ENCODE measurements at regions not wholly inside any gene's neighbourhood (a gene's known extent, or its start where the extent isn't known, plus 50 kb on each side); places are given as distances from the start of the nearest gene placed in this dataset.
"Not testable (repeated sequence)": the region's sequence is repeated elsewhere in the genome, so short reads cannot be mapped to it uniquely, and the experiment has no call there.

GRCh38 chr11:71182791-71183677, 69.3 kb downstream of the SHANK2 start:
- no peak for DNase-seq (ENCODE audit: low read depth in 2 of 2)

DNA sequence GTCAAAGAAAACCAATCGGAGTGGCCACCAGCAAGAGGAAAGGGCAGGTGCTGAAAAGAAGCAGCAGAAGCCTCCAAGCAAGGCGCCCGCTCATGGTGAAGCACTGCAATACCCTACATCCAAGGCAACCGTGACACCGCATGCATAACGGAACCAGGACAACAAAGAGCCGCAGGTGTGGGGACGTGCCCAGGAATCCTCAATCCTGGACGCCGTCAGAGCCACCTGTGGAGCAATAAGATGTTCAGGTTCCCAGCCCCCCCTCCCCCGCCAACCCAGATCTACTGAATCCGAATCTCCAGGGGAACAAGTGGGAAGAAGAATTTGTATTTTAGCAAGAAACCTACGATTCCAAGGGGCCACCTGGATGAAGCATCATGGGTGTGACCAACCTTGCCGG, 70.8 kb downstream of the SHANK2 start:
- DNase-seq (ENCODE audit: low read depth in 2 of 2), result no peak

- DNase-seq (ENCODE audit: low read depth in 2 of 2), result no peak
These were observed 71.5 kb downstream of the SHANK2 start for GRCh38 chr11:71180694-71181470.

DNA sequence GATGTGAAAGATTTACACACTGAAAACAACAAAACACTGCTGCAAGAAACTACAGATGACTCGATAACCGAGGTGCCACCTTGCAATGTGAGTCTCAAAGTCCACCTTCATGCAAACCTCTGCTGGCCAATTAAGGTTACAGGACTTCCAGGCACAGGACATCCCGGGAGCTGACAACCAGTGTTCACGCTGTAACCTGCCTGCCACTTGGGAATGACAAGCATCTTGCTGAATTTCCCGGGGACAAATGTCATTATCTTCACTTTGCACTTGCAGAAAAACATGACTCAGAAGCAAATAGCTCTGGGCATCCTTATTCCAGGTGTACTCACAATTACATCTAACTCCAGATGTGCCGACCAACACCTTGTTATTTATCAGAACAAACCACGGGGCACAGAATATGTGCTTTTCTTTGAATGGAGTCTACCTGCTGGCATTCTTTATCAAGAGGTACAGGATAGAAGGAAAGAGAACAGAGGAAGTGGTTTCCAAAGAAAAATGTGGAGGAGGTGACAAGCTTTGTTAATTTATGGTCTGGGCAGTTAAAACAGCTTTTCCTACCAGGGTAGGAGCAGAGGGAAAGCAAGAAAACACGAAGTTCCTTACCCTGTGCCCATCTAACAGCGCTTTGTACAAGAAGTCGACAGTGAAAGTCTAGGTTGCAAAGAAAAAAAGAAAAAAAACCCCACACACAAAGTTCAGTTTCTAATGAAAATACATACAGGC, 72.3 kb downstream of the SHANK2 start:
- no peak for DNase-seq (ENCODE audit: low read depth in 2 of 2)

DNA sequence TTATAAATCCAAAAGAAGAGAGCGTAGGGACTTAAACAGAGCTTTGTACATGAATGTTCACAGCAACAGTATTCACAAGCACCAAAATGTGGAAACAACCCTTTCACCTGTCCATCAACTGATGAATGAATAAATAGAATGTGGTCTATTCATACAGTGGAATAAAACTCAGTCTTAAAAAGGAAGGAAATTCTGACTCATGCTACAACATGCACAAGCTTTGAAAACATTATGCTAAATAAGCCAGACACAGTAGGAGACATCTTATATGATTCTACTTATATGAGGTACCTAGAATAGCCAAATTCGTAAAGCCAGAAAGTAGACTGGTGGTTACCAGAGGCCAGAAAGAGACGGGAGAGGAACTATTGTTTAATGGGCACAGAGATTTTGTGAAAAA, 74.3 kb downstream of the SHANK2 start:
- no peak for DNase-seq (ENCODE audit: low read depth in 2 of 2)

DNA sequence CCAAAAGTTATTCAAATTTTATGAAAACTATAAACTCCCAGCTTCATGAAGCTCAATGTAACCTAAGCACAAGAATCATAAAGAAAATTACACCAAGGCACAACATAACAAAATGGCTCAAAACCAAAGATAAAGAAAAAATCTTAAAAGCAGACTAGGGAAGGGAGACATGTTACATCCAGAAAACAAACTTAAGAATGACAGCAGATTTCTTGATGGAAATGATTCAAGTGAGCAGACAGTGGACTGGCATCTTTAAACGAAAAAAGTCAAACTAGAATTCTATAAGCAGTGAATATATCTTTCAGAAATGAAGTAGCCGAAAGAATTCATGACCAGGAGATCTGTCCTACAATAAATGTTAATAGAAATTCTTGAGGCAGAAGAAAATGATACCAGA, 75.6 kb downstream of the SHANK2 start:
- DNase-seq (ENCODE audit: low read depth in 2 of 2), result no peak

- DNase-seq (ENCODE audit: low read depth in 2 of 2), result no peak
These were observed 78.7 kb downstream of the SHANK2 start for GRCh38 chr11:71173709-71174108.

DNA sequence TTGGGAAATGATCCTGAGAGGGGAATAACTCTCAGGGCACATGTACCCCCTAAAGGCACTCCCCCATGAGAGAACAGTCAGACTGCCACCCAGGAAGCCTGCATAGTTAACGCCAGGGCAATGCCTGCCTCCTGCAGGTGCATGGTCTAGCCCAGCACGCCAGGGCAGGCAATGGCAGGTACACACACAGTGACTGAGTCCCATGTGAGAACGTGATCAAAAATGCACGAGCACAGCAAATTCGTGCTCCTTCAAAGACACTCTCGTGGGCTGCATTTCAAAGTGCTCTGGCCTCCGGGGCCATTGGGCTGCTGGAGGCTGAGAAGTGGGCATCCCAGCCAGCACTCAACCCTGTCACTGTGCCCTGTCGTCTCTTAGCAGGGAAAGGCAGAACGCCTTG, 79.7 kb downstream of the SHANK2 start:
- no peak for DNase-seq (ENCODE audit: low read depth in 2 of 2)

- DNase-seq (ENCODE audit: low read depth in 2 of 2), result no peak
These were observed 80.8 kb downstream of the SHANK2 start for GRCh38 chr11:71171576-71171975.

DNA sequence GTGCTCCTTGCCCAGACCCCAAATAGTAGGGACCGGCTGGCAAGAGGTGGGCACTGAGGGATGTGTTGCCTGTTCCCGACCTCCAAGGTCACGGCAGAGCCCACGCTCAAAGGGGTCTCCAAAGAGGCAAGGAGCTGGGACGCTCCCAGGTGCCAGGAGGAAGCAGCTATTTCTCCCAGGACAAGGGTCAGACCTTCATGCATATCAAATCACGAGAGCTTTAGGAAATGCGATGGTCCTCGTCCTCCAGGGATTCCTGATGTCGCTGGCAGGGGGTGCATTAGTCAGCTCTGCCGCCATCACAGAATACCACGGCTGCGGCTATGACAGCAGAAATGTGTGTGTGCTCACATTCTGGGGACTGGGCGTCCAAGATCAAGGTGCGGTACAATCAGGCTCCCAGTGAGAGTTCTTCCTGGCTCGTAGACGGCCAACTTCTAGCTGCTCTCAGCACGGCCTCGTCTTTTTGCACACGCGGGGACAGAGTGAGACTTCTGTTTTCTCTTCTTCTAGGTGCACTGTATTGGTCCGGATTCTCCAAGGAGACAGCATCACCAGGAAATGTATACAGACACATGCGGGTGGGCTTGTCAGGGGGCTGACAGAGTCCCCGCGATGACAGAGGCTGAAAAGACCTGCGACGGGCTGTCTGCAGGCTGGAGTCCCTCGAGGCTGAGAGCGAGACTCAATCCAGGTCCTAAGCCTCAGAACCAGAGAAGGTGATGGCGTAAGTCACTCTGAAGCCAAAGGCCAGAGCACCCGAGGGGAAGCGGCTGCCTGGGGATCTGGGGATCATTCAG, 81.6 kb downstream of the SHANK2 start:
- DNase-seq (ENCODE audit: low read depth in 2 of 2), result no peak

DNA sequence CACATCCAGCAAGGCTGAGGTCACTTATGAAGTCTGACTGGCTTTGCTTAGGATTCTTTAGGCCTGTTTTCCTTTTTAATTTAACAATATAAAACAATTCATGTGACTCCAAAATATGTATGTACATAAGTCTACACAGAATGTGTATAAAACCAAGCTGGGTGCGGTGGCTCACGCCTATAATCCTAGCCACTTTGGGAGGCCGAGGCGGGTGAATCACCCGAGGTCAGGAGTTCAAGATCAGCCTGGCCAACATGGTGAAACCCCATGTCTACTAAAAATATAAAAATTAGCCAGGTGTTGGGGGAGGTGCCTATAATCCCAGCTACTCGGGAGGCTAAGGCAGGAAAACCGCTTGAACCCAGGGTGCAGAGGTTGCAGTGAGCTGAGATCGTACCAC, 83.1 kb downstream of the SHANK2 start:
- DNase-seq (ENCODE audit: low read depth in 2 of 2), result no peak

DNA sequence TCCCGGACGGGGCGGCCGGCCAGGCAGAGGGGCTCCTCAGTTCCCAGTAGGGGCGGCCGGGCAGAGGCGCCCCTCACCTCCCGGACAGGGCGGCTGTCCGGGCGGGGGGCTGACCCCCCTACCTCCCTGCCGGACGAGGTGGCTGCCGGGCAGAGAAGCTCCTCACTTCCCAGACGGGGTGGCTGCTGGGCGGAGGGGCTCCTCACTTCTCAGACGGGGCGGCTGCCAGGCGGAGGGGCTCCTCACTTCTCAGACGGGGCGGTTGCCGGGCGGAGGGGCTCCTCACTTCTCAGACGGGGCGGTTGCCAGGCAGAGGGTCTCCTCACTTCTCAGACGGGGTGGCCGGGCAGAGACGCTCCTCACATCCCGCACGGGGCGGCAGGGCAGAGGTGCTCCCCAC, 84.6 kb downstream of the SHANK2 start:
- not testable (repeated sequence) for DNase-seq (ENCODE audit: low read depth in 2 of 2)

DNA sequence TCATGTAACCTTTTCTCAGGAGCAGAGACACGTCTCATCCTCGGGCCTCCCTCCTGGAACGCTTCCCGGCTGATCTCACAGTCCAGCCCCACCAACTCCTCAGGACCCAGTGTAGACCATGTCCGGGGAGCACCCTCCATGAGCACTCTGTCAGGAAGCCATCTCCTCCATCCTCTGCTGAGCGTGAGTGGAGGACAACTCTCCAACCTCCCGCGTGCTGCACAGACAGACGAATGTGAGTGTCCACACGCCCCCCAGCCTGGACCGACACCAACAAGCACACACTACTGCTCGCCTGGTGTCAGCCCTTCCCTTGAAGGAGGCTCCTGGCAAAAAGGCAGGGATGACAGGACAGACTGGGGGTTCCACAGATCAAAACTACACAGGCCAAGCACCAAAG, 86.6 kb downstream of the SHANK2 start:
- no peak for DNase-seq (ENCODE audit: low read depth in 2 of 2)

- no peak for DNase-seq (ENCODE audit: low read depth in 2 of 2)
These were observed 87.8 kb downstream of the SHANK2 start for GRCh38 chr11:71164621-71165020.

GRCh38 chr11:71164186-71164585, 88.2 kb downstream of the SHANK2 start:
- DNase-seq (ENCODE audit: low read depth in 2 of 2), result no peak

DNA sequence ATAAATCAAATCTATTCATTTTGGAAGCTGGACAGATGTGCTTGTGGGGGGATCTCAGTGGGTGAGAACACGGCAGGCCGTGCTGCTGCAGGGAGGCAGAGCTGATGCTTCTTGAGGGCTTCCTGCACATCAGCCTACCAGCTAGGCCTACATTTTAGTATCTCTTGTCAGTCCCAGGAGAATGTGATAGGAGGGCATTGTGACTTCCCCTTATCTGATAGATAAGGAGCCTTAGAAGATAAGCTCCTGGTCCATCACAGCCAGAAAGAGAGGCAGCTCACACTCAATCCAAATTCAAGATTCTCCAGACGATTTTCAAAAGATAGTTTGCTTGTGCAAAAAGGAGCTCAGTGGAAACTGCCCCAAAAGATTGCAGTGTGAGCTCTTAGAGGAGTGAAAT, 89.0 kb downstream of the SHANK2 start:
- no peak for DNase-seq (ENCODE audit: low read depth in 2 of 2)

DNA sequence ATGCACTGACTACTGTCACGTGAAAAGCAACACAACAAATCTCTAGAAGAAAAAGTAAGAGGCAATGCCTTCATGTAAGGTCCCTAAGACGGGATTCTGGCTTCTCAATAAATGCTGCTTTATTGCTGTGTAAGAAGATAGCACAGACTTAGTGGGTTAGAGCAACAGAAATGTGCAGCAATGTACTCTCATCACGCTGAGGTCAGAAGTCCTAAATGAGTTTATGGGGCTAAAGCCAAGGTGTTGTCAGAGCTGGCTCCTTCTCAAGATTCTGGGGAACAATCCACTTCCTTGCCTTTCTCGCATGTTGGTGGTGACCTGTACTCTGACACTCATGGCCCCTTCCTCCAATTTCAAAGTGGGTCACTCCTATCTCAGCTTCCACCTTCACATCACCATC, 93.4 kb downstream of the SHANK2 start:
- DNase-seq (ENCODE audit: low read depth in 2 of 2), result no peak

DNA sequence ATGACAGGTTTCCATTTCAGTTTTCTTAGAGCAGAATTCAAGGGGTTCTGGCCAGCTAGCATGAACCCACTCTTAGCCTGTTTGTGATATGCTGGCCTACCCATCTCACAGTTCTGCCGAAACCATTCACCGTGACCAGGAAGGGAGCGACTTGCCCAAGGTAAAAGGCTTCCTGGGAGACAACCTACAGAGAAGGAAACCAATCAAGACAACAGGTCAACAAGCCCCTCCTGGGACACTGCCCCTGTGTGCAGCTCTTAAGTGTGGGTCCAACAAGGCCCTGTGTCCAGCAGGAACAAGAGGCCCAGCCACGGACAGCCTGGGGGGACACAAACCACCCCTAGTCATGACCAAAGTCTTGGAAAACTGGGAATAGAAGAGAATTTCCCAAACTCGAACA, 94.7 kb downstream of the SHANK2 start:
- not testable (repeated sequence) for DNase-seq (ENCODE audit: low read depth in 2 of 2)

DNA sequence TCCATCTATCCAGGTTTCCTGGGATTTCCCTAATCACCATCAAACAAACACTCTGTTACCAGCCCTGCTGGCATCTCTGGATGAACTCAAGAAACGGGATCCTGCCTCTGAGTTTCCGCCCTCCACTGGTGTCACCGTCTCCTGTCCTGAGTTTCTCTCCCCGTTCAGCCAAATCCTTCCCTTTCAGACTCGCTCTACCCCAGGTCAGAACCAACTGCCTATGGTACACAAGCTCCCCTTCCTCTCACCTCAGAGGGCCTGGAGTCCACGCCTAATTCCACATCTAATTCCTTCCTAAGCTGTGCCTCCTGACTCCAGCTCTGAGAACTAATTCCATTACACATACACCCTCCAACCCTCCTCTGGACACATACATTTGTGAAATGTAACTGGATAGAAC, 96.1 kb downstream of the SHANK2 start:
- no peak for DNase-seq (ENCODE audit: low read depth in 2 of 2)

GRCh38 chr11:71155846-71156245, 96.5 kb downstream of the SHANK2 start:
- no peak for DNase-seq (ENCODE audit: low read depth in 2 of 2)

DNA sequence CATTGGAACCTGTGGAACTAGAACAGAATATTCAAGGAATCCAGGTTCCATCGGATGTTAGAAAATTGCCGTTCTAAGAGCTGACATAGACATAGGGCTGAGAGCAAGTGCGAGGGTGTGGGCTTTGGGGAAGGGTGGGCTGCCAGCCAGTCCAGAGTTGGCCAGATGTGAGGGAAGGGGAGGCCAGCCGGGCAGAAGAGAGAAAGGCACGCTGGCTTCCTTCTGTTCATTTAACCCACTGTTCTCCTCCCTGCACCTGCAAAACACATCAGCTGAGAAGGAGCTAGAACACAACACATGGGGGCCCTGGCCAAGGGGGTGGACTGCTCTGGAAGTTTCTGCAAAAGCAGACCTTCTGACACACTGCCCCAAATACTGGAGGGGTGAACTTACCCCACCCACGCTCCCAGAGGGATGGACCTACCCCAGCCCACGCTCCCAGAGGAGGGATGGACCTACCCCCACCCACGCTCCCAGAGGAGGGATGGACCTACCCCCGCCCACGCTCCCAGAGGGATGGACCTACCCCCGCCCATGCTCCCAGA, 98.0 kb downstream of the SHANK2 start:
- DNase-seq (ENCODE audit: low read depth in 2 of 2), result no peak

All from stimulated activated CD8-positive, alpha-beta memory T cell treated with anti-CD3 and anti-CD28 coated beads, Interleukin-15, amount 100 ng/mL, for 48 hours (primary cell).